BJ (cell line): ENCODE measurements at regions not wholly inside any gene's neighbourhood (a gene's known extent, or its start where the extent isn't known, plus 50 kb on each side); places are given as distances from the start of the nearest gene placed in this dataset.
"Not testable (repeated sequence)": the region's sequence is repeated elsewhere in the genome, so short reads cannot be mapped to it uniquely, and the experiment has no call there.

Experiments
- CTCF ChIA-PET: fragments of 350-600 bp; formaldehyde crosslinking; extraction: SDS; loops from one replicate; lab custom pipeline; 2021; ENCODE audit warnings: antibody characterized with exemption, inconsistent platforms; lab: Yijun Ruan, JAX
- POLR2A ChIA-PET: fragments of 300-600 bp; sonication (Branson Sonifier 250); formaldehyde crosslinking; extraction: SDS; loops from one replicate; lab custom pipeline; 2021; ENCODE audit warnings: antibody characterized with exemption; lab: Charles Lee
- DNase-seq: peaks from one replicate; pipeline ENCODE4 v3.0.0-alpha.2; 2011; ENCODE audit warnings: low read depth
- H3K27me3 ChIP-seq: 2 replicates; pipeline ENCODE4 v1.6.0; 2011; ENCODE audit warnings: low read length; ENCODE audit not compliant: control insufficient read depth, insufficient read depth
- H3K36me3 ChIP-seq: 2 replicates; pipeline ENCODE4 v1.5.1; 2011; ENCODE audit warnings: low read length; ENCODE audit not compliant: control insufficient read depth, insufficient read depth
- H3K4me3 ChIP-seq: 2 replicates; pipeline ENCODE4 v1.5.1; 2011; ENCODE audit warnings: low read depth, mild to moderate bottlenecking, control low read depth, low read length
- TF ChIP-seq, protein P1 (sequence below): IDR thresholded peaks from 2 replicates; pipeline ENCODE4 v1.5.1; 2011; ENCODE audit warnings: low read depth, mild to moderate bottlenecking, control low read depth, inconsistent platforms, low read length, moderate library complexity; ENCODE audit not compliant: insufficient read depth

DNA sequence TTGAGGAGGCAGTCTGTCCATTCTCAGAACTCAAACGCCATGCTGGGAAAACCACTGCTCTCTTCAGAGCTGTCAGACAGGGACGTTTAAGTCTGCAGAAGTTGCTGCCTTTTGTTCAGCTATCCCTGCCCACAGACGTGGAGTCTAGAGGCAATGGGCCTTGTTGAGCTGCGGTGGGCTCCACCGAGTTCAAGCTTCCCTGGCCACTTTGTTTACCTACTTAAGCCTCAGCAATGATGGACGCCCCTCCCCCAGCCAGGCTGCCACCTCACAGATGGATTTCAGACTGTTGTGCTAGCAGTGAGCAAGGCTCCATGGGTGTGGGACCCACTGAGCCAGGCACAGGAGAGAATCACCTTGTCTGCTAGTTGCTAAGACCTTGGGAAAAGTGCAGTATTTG lies 375.1 kb downstream of the ZNF33B start:
- H3K36me3 ChIP-seq, POLR2A ChIA-PET, CTCF ChIA-PET, H3K27me3 ChIP-seq, H3K4me3 ChIP-seq, DNase-seq: not testable (repeated sequence)

- H3K4me3 ChIP-seq, DNase-seq, H3K36me3 ChIP-seq, CTCF ChIA-PET, POLR2A ChIA-PET, H3K27me3 ChIP-seq: not testable (repeated sequence)
Observed at GRCh38 chr10:42243002-42243401, 395.4 kb downstream of the ZNF33B start.

- POLR2A ChIA-PET = no interaction called here
Observed at GRCh38 chr10:42242135-42242805, 396.1 kb downstream of the ZNF33B start.

DNA sequence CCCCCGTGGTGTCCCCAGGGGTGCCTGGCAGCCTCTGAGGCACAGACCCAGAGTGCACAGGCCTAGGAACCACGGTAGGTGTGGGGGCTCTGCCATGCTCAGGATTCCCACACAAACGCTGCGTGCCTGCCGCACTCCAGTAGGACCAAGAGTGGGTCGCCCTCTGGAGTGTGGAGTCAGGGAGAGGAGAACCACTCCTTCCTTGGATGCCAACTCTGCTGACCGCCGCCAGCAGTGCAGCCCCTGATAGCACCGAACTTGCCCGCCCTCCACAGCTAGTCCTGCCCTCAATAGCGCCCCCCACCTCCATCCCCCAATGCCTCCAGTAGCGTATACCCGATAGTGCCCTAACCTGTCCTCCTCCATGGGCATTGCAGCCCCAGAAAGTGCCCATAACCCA lies 402.0 kb downstream of the ZNF33B start:
- CTCF ChIA-PET, H3K4me3 ChIP-seq, DNase-seq, POLR2A ChIA-PET, H3K36me3 ChIP-seq, H3K27me3 ChIP-seq: not testable (repeated sequence)

More at GRCh38 chr10:42242135-42242805, 396.1 kb downstream of the ZNF33B start:
- TF ChIP-seq, protein P1, sequence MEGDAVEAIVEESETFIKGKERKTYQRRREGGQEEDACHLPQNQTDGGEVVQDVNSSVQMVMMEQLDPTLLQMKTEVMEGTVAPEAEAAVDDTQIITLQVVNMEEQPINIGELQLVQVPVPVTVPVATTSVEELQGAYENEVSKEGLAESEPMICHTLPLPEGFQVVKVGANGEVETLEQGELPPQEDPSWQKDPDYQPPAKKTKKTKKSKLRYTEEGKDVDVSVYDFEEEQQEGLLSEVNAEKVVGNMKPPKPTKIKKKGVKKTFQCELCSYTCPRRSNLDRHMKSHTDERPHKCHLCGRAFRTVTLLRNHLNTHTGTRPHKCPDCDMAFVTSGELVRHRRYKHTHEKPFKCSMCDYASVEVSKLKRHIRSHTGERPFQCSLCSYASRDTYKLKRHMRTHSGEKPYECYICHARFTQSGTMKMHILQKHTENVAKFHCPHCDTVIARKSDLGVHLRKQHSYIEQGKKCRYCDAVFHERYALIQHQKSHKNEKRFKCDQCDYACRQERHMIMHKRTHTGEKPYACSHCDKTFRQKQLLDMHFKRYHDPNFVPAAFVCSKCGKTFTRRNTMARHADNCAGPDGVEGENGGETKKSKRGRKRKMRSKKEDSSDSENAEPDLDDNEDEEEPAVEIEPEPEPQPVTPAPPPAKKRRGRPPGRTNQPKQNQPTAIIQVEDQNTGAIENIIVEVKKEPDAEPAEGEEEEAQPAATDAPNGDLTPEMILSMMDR = no peak
- Histone ChIP-seq H3K36me3 (no peaks in the 10 kb centered on the region), H3K4me3 (no peak overlapping the region), H3K27me3 (no peaks in the 10 kb centered on the region)
- CTCF ChIA-PET = no interaction called here
- DNase-seq = no peak

DNA sequence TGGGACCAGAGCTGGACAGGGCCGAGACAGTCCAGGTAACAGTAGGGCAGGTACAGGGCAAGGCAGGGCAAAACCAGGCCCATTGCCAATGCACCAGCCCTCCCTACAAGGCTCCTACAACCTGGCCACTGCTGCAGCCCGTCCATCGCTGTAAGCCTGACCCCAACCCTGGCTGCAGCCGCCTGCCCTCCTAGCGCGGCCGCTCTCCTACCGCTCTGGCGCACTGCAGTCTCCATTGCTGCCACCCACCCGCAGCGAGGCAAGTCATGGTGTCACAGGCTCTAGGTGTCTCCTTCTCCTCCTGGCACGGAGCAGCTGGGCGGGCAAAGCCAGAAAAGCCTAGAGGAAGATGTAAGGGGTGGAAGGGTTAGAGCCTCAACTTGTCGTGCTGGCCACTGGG lies 402.6 kb downstream of the ZNF33B start:
- POLR2A ChIA-PET, H3K27me3 ChIP-seq, H3K36me3 ChIP-seq, CTCF ChIA-PET, DNase-seq, H3K4me3 ChIP-seq: not testable (repeated sequence)

GRCh38 chr10:42235241-42235640 lies 403.1 kb downstream of the ZNF33B start:
- H3K36me3 ChIP-seq, H3K27me3 ChIP-seq, POLR2A ChIA-PET, DNase-seq, H3K4me3 ChIP-seq, CTCF ChIA-PET: not testable (repeated sequence)

GRCh38 chr10:42234506-42234905 lies 403.9 kb downstream of the ZNF33B start:
- DNase-seq, H3K27me3 ChIP-seq, H3K36me3 ChIP-seq, H3K4me3 ChIP-seq, CTCF ChIA-PET, POLR2A ChIA-PET: not testable (repeated sequence)

DNA sequence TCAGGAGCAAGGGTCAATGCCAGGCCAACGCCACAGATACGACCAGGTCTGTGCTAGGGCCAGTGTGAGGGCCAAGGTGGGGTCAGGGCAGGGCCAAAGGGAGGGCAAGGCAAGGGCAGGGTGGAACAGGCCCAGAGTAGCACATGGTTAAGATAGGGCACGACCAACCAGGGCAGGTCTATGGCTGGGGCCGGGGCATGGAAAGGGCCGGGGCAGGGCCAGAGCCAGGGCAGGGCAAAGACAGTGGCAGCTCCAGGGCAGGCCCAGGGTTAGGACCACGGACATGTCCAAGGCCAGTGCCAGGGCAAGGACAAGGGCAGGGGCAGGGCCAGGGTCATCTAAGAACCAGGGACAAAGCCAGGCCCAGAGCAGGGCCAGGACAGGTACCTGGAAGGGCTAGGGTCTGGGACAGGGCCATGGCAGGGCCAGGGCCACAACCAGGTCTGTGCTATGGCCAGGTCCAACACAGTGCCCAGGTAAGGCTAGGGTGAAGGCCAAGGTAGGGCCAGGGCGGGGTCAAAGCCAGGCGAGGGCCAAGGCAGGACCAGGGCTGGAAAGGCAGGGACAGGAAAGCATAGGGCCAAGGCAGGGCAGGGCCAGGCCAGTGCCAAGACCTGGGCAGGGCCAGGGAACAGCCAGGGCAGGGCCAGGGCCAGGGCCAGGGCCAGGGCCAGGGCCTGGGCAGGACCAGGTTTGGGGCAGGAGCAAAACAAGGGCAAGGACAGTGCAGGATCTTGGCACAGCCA lies 404.7 kb downstream of the ZNF33B start:
- CTCF ChIA-PET, H3K4me3 ChIP-seq, DNase-seq, POLR2A ChIA-PET, H3K36me3 ChIP-seq, H3K27me3 ChIP-seq: not testable (repeated sequence)

- POLR2A ChIA-PET, DNase-seq, H3K27me3 ChIP-seq, H3K4me3 ChIP-seq, CTCF ChIA-PET, H3K36me3 ChIP-seq: not testable (repeated sequence)
Observed at GRCh38 chr10:42232955-42233354, 405.4 kb downstream of the ZNF33B start.

- H3K4me3 ChIP-seq, POLR2A ChIA-PET, DNase-seq, H3K27me3 ChIP-seq, CTCF ChIA-PET, H3K36me3 ChIP-seq: not testable (repeated sequence)
Observed at GRCh38 chr10:42230812-42231211, 407.6 kb downstream of the ZNF33B start.

DNA sequence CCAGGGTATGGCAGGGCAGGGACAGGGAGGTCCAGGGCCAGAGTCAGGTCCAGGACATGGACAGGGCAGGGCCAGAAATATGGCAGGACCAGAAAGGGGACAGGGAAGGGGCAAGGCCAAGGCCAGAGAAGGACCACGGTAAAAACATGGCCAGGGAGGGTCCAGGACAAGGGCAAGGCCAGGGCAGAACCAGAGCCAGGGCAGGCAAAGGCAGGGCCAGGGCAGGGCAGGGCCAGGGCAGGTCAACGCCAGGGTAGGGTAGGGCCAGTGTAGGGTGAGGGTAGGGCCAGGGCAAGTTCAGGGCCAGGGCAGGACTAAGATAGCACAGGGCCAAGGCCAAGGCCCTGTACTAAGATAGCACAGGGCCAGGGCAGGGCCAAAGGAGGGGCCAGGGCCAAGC lies 408.3 kb downstream of the ZNF33B start:
- DNase-seq, H3K4me3 ChIP-seq, H3K36me3 ChIP-seq, H3K27me3 ChIP-seq, CTCF ChIA-PET, POLR2A ChIA-PET: not testable (repeated sequence)

- DNase-seq, H3K27me3 ChIP-seq, CTCF ChIA-PET, H3K36me3 ChIP-seq, POLR2A ChIA-PET, H3K4me3 ChIP-seq: not testable (repeated sequence)
Observed at GRCh38 chr10:42227859-42228258, 410.5 kb downstream of the ZNF33B start.
